ENCODE measurements at regions not wholly inside any gene's neighbourhood (a gene's known extent, or its start where the extent isn't known, plus 50 kb on each side); places are given as distances from the start of the nearest gene placed in this dataset.

DNA sequence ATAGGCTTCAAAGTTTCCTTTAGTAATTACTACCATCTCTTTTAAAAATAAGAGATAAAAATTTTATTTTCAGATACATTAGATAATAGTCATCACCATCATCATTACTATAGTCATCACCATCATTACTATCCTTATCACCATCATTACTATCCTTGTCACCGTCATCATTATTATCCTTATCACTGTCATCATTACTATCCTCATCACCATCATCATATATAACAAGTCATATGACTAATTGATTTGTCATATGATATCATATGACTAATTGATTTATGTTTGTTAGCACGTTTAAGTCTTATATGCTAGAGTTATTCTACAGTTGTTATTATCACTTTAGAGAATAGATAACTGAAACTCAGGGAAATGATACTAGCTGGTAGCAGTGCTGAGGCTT lies 382.1 kb upstream of the CDH18 start:
- H3K36me3 ChIP-seq (ENCODE audit: control insufficient read depth, insufficient read depth, low read length): no peaks in the 10 kb centered on the region
- no peaks in the 10 kb centered on the region for H3K27me3 ChIP-seq (ENCODE audit: control insufficient read depth, insufficient read depth, low read length)
- DNase-seq (ENCODE audit: low read depth): no peak
- H3K4me3 ChIP-seq (ENCODE audit: low read depth, low read length): no peak overlapping the region
- no peak for TF ChIP-seq CTCF (IDR thresholded peaks at IDR 0.05; ENCODE audit: insufficient read depth, low read length, poor library complexity, severe bottlenecking)

GRCh38 chr5:20369518-20369885 lies 381.5 kb upstream of the CDH18 start:
- no peak for TF ChIP-seq CTCF (IDR thresholded peaks at IDR 0.05; ENCODE audit: insufficient read depth, low read length, poor library complexity, severe bottlenecking)
- Histone ChIP-seq H3K27me3 (ENCODE audit: control insufficient read depth, insufficient read depth, low read length) (no peaks in the 10 kb centered on the region), H3K4me3 (ENCODE audit: low read depth, low read length) (no peak overlapping the region), H3K36me3 (ENCODE audit: control insufficient read depth, insufficient read depth, low read length) (no peaks in the 10 kb centered on the region)
- DNase-seq (ENCODE audit: low read depth): no peak

- Histone ChIP-seq H3K36me3 (ENCODE audit: control insufficient read depth, insufficient read depth, low read length) (no peaks in the 10 kb centered on the region), H3K4me3 (ENCODE audit: low read depth, low read length) (no peak overlapping the region), H3K27me3 (ENCODE audit: control insufficient read depth, insufficient read depth, low read length) (no peaks in the 10 kb centered on the region)
- DNase-seq (ENCODE audit: low read depth): no peak
- no peak for TF ChIP-seq CTCF (IDR thresholded peaks at IDR 0.05; ENCODE audit: insufficient read depth, low read length, poor library complexity, severe bottlenecking)
These were observed 380.8 kb upstream of the CDH18 start for GRCh38 chr5:20368571-20369517.

DNA sequence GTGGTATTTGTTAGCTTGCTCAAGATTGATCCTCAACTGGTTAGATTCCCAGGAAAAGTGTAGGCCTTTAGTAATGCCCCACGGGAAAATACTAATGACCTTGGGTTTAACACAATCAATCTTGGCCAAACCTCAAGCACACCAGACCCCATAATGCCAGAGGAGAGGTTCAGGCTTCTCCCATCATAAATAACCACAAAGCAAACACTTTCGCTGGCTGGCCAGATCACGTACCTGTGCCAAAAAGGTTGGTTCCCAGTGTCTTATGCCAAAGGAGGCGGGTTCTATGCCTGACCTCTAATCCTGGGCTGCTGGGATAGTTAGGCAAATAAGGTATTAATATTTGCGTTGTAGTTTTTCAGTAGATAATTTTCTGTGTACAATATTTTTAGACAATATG lies 379.2 kb upstream of the CDH18 start:
- Histone ChIP-seq H3K36me3 (ENCODE audit: control insufficient read depth, insufficient read depth, low read length) (no peaks in the 10 kb centered on the region), H3K27me3 (ENCODE audit: control insufficient read depth, insufficient read depth, low read length) (no peaks in the 10 kb centered on the region), H3K4me3 (ENCODE audit: low read depth, low read length) (no peak overlapping the region)
- TF ChIP-seq CTCF (IDR thresholded peaks at IDR 0.05; ENCODE audit: insufficient read depth, low read length, poor library complexity, severe bottlenecking): no peak
- no peak for DNase-seq (ENCODE audit: low read depth)

DNA sequence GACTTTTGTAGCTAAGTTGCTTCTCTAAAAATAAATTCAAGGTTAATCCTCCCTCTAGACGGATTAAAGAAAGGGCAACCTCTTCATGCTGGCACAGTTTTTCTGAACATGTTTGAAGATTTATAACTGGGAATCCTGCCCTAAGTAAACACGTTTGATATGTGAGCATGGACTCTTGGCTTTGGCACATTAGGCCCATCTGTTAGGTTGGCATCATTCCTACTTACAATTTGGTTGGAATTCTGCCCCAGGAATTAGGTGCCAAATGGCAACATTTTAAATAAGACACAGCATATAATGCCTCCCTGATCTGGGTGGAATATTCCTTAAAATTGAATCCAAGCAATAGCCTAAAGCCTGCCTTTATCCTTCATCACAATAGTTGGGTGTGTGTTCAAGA lies 372.3 kb upstream of the CDH18 start:
- DNase-seq (ENCODE audit: low read depth): no peak
- Histone ChIP-seq H3K4me3 (ENCODE audit: low read depth, low read length) (no peak overlapping the region), H3K27me3 (ENCODE audit: control insufficient read depth, insufficient read depth, low read length) (no peaks in the 10 kb centered on the region), H3K36me3 (ENCODE audit: control insufficient read depth, insufficient read depth, low read length) (no peaks in the 10 kb centered on the region)
- no peak for TF ChIP-seq CTCF (IDR thresholded peaks at IDR 0.05; ENCODE audit: insufficient read depth, low read length, poor library complexity, severe bottlenecking)

GRCh38 chr5:20359377-20359776 lies 371.4 kb upstream of the CDH18 start:
- H3K4me3 ChIP-seq (ENCODE audit: low read depth, low read length): no peak overlapping the region
- H3K36me3 ChIP-seq (ENCODE audit: control insufficient read depth, insufficient read depth, low read length): no peaks in the 10 kb centered on the region
- no peak for DNase-seq (ENCODE audit: low read depth)
- H3K27me3 ChIP-seq (ENCODE audit: control insufficient read depth, insufficient read depth, low read length): no peaks in the 10 kb centered on the region
- TF ChIP-seq CTCF (IDR thresholded peaks at IDR 0.05; ENCODE audit: insufficient read depth, low read length, poor library complexity, severe bottlenecking): no peak

Measured in kidney epithelial cell (primary cell).